CD14-positive monocyte (primary cell): ENCODE measurements at regions not wholly inside any gene's neighbourhood (a gene's known extent, or its start where the extent isn't known, plus 50 kb on each side); places are given as distances from the start of the nearest gene placed in this dataset.

Experiments used
- DNase-seq, 3 donors: peaks; one replicate each; pipeline ENCODE4 v3.0.0-alpha.2; 2011 to 2022
- H2AFZ ChIP-seq: 2 replicates; pipeline ENCODE4 v1.6.0; 2012; ENCODE audit warnings: mild to moderate bottlenecking, low read depth, low read length, inconsistent platforms; ENCODE audit not compliant: insufficient read depth, poor library complexity, severe bottlenecking
- H3K27ac ChIP-seq, 2 donors: 1 replicate in 1 of 2; 2 replicates in 1 of 2; pipeline ENCODE4 v1.5.1; 2012 to 2013; ENCODE audit warnings: low read length in 2 of 2, control low read depth in 1 of 2, inconsistent platforms in 1 of 2, low read depth in 1 of 2, mild to moderate bottlenecking in 1 of 2
- H3K27me3 ChIP-seq, 2 donors: one replicate each; pipeline versions ENCODE4 v1.6.0 to v1.6.1; 2011 to 2013; ENCODE audit warnings: low read length in 2 of 2; ENCODE audit not compliant: control insufficient read depth in 2 of 2, insufficient read depth in 2 of 2
- H3K36me3 ChIP-seq, 2 donors: replicated peaks in 1 of 2; 1 replicate in 1 of 2; 2 replicates in 1 of 2; pipeline versions ENCODE4 v1.5.1 to v1.6.1; 2012 to 2013; ENCODE audit warnings: low read length in 2 of 2, control low read depth in 1 of 2, inconsistent platforms in 1 of 2, mild to moderate bottlenecking in 1 of 2; ENCODE audit not compliant: insufficient read depth in 2 of 2, control insufficient read depth in 1 of 2
- H3K4me1 ChIP-seq, 2 donors: 1 replicate in 1 of 2; 2 replicates in 1 of 2; pipeline versions ENCODE4 v1.5.1 to v1.6.1; 2012 to 2013; ENCODE audit warnings: low read length in 2 of 2, control low read depth in 1 of 2, inconsistent platforms in 1 of 2, mild to moderate bottlenecking in 1 of 2, moderate library complexity in 1 of 2; ENCODE audit not compliant: insufficient read depth in 2 of 2, control insufficient read depth in 1 of 2
- H3K4me2 ChIP-seq: replicated peaks from 2 replicates; pipeline ENCODE3; 2012; ENCODE audit warnings: low read length, moderate library complexity, mild to moderate bottlenecking; ENCODE audit not compliant: poor library complexity, severe bottlenecking; ENCODE audit errors: extremely low read depth
- H3K4me3 ChIP-seq, 3 experiments: fragments of 200-600 bp in 1 of 3; sonication (generic) in 1 of 3; replicated peaks in 1 of 3; 1 replicate in 2 of 3; 2 replicates in 1 of 3; pipeline ENCODE4 v1.5.1; 2011 to 2013; ENCODE audit warnings: low read length in 3 of 3, mild to moderate bottlenecking in 3 of 3, control low read depth in 2 of 3, low read depth in 2 of 3, inconsistent platforms in 1 of 3, moderate library complexity in 1 of 3
- H3K79me2 ChIP-seq: 2 replicates; pipeline ENCODE4 v1.6.0; 2012; ENCODE audit warnings: mild to moderate bottlenecking, control low read depth, inconsistent platforms, low read length, moderate library complexity; ENCODE audit not compliant: insufficient read depth
- H3K9ac ChIP-seq: 2 replicates; pipeline ENCODE4 v1.6.0; 2017; ENCODE audit warnings: low read length, mild to moderate bottlenecking; ENCODE audit not compliant: insufficient read depth, poor library complexity, severe bottlenecking
- H3K9me3 ChIP-seq, 2 donors: replicated peaks in 1 of 2; 1 replicate in 1 of 2; 2 replicates in 1 of 2; pipeline versions ENCODE4 v1.5.1 to v1.6.1; 2012 to 2013; ENCODE audit warnings: low read length in 2 of 2, control low read depth in 1 of 2; ENCODE audit not compliant: control insufficient read depth in 1 of 2, insufficient read depth in 1 of 2
- H4K20me1 ChIP-seq: 2 replicates; pipeline ENCODE4 v1.6.0; 2012; ENCODE audit warnings: mild to moderate bottlenecking, low read length, control low read depth, moderate library complexity; ENCODE audit not compliant: insufficient read depth
- H3K27ac Mint-ChIP-seq, 7 donors: one replicate each; pipeline ENCODE4 v1.8.0; 2020; ENCODE audit warnings: mild to moderate bottlenecking in 7 of 7, mixed read lengths in 7 of 7, moderate library complexity in 6 of 7, inconsistent platforms in 2 of 7
- H3K27me3 Mint-ChIP-seq, 3 donors: one replicate each; pipeline ENCODE4 v1.8.0; 2021 to 2022; ENCODE audit warnings: low read depth in 3 of 3, mild to moderate bottlenecking in 3 of 3, mixed read lengths in 3 of 3, moderate library complexity in 3 of 3, inconsistent platforms in 1 of 3
- H3K36me3 Mint-ChIP-seq, 2 donors: one replicate each; pipeline ENCODE4 v1.8.0; 2020; ENCODE audit warnings: mixed read lengths in 2 of 2, inconsistent platforms in 1 of 2, mild to moderate bottlenecking in 1 of 2
- H3K4me1 Mint-ChIP-seq: one replicate; pipeline ENCODE4 v1.8.0; 2020; ENCODE audit warnings: mild to moderate bottlenecking, mixed read lengths
- H3K4me3 Mint-ChIP-seq, 2 donors: one replicate each; pipeline ENCODE4 v1.8.0; 2020; ENCODE audit warnings: mild to moderate bottlenecking in 2 of 2, mixed read lengths in 2 of 2, moderate library complexity in 1 of 2
- H3K9me3 Mint-ChIP-seq, 7 donors: one replicate each; pipeline ENCODE4 v1.8.0; 2020 to 2022; ENCODE audit warnings: mixed read lengths in 7 of 7, mild to moderate bottlenecking in 6 of 7, moderate library complexity in 6 of 7, inconsistent platforms in 2 of 7
- CTCF ChIP-seq: fragments of 200-600 bp; IDR thresholded peaks from one replicate; pipeline ENCODE4 v1.8.0; 2022; ENCODE audit warnings: antibody characterized with exemption, mild to moderate bottlenecking
- WGBS: methylation state at CpG from one replicate; pipeline ENCODE4 v1.1.5; 2013; ENCODE audit warnings: missing lambda C conversion rate; ENCODE audit not compliant: insufficient coverage; 5-methylcytosine and 5-hydroxymethylcytosine counted together
- intact Hi-C, 2 donors: fragments of 100-400 bp; cut with micrococcal nuclease; formaldehyde crosslinking; loops; one replicate each; pipeline versions ENCODE4 v1.15.0 to v1.15.1; 2023

- H2AFZ ChIP-seq, result no peak overlapping the region
- H3K79me2 ChIP-seq, result no peaks in the 10 kb centered on the region
- WGBS, result 88% methylated on average over 1 of the region's 7 CpGs
- no peak overlapping the region for H3K4me3 Mint-ChIP-seq
- H3K4me1 Mint-ChIP-seq, result no peaks in the 10 kb centered on the region
- no peaks in the 10 kb centered on the region for H3K36me3 ChIP-seq
- intact Hi-C loops, result no loop called here
- H3K27ac Mint-ChIP-seq, result no peak overlapping the region
- H3K27me3 Mint-ChIP-seq, result peaks cover 4 to 7% (median 4%) of the 10 kb centered on the region in 3 donors
- no peak overlapping the region for H3K4me2 ChIP-seq
- H4K20me1 ChIP-seq, result no peaks in the 10 kb centered on the region
- H3K9me3 Mint-ChIP-seq, result peaks cover 0 to 10% (median 2%) of the 10 kb centered on the region in 7 donors
- H3K4me3 ChIP-seq, result no peak overlapping the region
- no peak overlapping the region for H3K9ac ChIP-seq
- no peak for TF ChIP-seq CTCF
- H3K4me1 ChIP-seq, result no peaks in the 10 kb centered on the region
- H3K27me3 ChIP-seq, result no peaks in the 10 kb centered on the region
- no peaks in the 10 kb centered on the region for H3K36me3 Mint-ChIP-seq
- no peaks in the 10 kb centered on the region for H3K9me3 ChIP-seq
- H3K27ac ChIP-seq, result no peak overlapping the region
- no peak for DNase-seq
These were observed 77.0 kb upstream of the PODXL start for GRCh38 chr7:131633342-131633843.

- Mint-ChIP-seq H3K27me3 (peaks cover 4 to 10% (median 5%) of the 10 kb centered on the region in 3 donors), H3K4me1 (no peaks in the 10 kb centered on the region), H3K9me3 (peaks cover 0 to 8% (median 2%) of the 10 kb centered on the region in 7 donors), H3K4me3 (no peak overlapping the region), H3K36me3 (no peaks in the 10 kb centered on the region), H3K27ac (no peak overlapping the region)
- no peaks in the 10 kb centered on the region for H3K36me3 ChIP-seq
- H3K4me2 ChIP-seq, result no peak overlapping the region
- no peak overlapping the region for H3K4me3 ChIP-seq
- H3K9ac ChIP-seq, result no peak overlapping the region
- no peak overlapping the region for H2AFZ ChIP-seq
- no peak for DNase-seq
- H4K20me1 ChIP-seq, result no peaks in the 10 kb centered on the region
- H3K4me1 ChIP-seq, result no peaks in the 10 kb centered on the region
- 95% methylated on average over 2 of the region's 4 CpGs for WGBS
- no peaks in the 10 kb centered on the region for H3K27me3 ChIP-seq
- TF ChIP-seq CTCF, result no peak
- H3K79me2 ChIP-seq, result no peaks in the 10 kb centered on the region
- H3K9me3 ChIP-seq, result no peaks in the 10 kb centered on the region
- H3K27ac ChIP-seq, result no peak overlapping the region
- intact Hi-C loops, result no loop called here
These were observed 74.0 kb upstream of the PODXL start for GRCh38 chr7:131630427-131630826.
